Transverse colon (tissue), 4 donors: ENCODE measurements at regions not wholly inside any gene's neighbourhood (a gene's known extent, or its start where the extent isn't known, plus 50 kb on each side); places are given as distances from the start of the nearest gene placed in this dataset.

ENCODE experiments used
- DNase-seq: peaks from one replicate; pipeline ENCODE4 v3.0.0-alpha.2; 2019
- H3K27ac ChIP-seq, 4 donors: fragments of 200-600 bp; sonication (generic); 2 replicates each; pipeline ENCODE4 v1.5.1; 2016 to 2018; ENCODE audit warnings: inconsistent platforms in 4 of 4
- H3K27me3 ChIP-seq: fragments of 200-600 bp; sonication (generic); 2 replicates; pipeline ENCODE4 v1.5.1; 2017; ENCODE audit warnings: inconsistent platforms
- H3K36me3 ChIP-seq, 4 donors: fragments of 200-600 bp; sonication (generic); 2 replicates each; pipeline ENCODE4 v1.5.1; 2017 to 2019; ENCODE audit warnings: inconsistent platforms in 4 of 4
- H3K4me1 ChIP-seq, 4 donors: fragments of 200-600 bp; sonication (generic); 2 replicates each; pipeline ENCODE4 v1.5.1; 2017 to 2020; ENCODE audit warnings: inconsistent platforms in 4 of 4
- H3K4me3 ChIP-seq, 4 donors: fragments of 200-600 bp; sonication (generic); 1 replicate in 1 of 4; 2 replicates in 3 of 4; pipeline versions ENCODE4 v1.5.1 to v1.6.1; 2017 to 2019; ENCODE audit warnings: inconsistent platforms in 4 of 4
- H3K9me3 ChIP-seq, 2 donors: fragments of 200-600 bp; sonication (generic); 2 replicates each; pipeline ENCODE4 v1.5.1; 2017 to 2019; ENCODE audit warnings: inconsistent platforms in 2 of 2
- CTCF ChIP-seq, 5 experiments: fragments of 200-600 bp in 3 of 5; fragments of 450-650 bp in 2 of 5; sonication (generic) in 3 of 5; IDR thresholded peaks; 1 replicate in 2 of 5; 2 replicates in 3 of 5; pipeline ENCODE4 v1.5.1; 2016 to 2017; ENCODE audit warnings: antibody characterized with exemption in 5 of 5, inconsistent platforms in 3 of 5, mild to moderate bottlenecking in 2 of 5, moderate library complexity in 1 of 5
- EP300 ChIP-seq: sonication (generic); formaldehyde crosslinking; IDR thresholded peaks from one replicate; pipeline ENCODE4 v1.6.1; 2017; ENCODE audit warnings: antibody characterized with exemption, low read depth
- POLR2A ChIP-seq: fragments of 450-650 bp; IDR thresholded peaks from one replicate; pipeline ENCODE4 v1.6.1; 2016; ENCODE audit warnings: antibody characterized with exemption, mild to moderate bottlenecking, moderate library complexity
- POLR2AphosphoS5 ChIP-seq, 3 donors: sonication (generic); formaldehyde crosslinking; IDR thresholded peaks; one replicate each; pipeline ENCODE4 v1.6.1; 2016; ENCODE audit warnings: antibody characterized with exemption in 3 of 3
- WGBS, 2 donors: methylation state at CpG; one replicate each; pipeline ENCODE4 v1.1.5; 2018; ENCODE audit warnings: low coverage in 1 of 2; 5-methylcytosine and 5-hydroxymethylcytosine counted together
- in situ Hi-C, 4 donors: fragments of 200-750 bp; cut with MboI; loops; one replicate each; pipeline versions ENCODE4 v1.15.0 to v1.15.1; 2017; ENCODE audit warnings: low sequenced_read_pairs in 3 of 4, low pct_ligation_motif_present in 1 of 4, low pct_unique_long_range_greater_than_20kb in 1 of 4
- intact Hi-C: fragments of 100-400 bp; cut with DNase I; formaldehyde crosslinking; loops from one replicate; pipeline ENCODE4 v1.15.1; 2023; ENCODE audit warnings: low total_unique reads

GRCh38 chr18:76055025-76055424 lies 440.0 kb downstream of the ZNF516 start:
- Histone ChIP-seq H3K4me3 (no peak overlapping the region), H3K36me3 (no peaks in the 10 kb centered on the region), H3K27me3 (no peaks in the 10 kb centered on the region), H3K27ac (no peak overlapping the region), H3K9me3 (no peaks in the 10 kb centered on the region), H3K4me1 (no peaks in the 10 kb centered on the region)
- 88 to 100% methylated on average over 2 to 9 of the region's 9 CpGs for WGBS, 2 donors
- no peak for TF ChIP-seq POLR2AphosphoS5 (IDR thresholded peaks at IDR 0.05)
- DNase-seq: no peak
- in situ Hi-C loops: loop anchor here in 1 of 4 donors (25.0 kb wide), 1 partner anchor 107 kb away; no protein-coding TSS in a partner anchor
- intact Hi-C loops: no loop called here

- intact Hi-C loops (no loop called here), in situ Hi-C loops (loop anchor here in 1 of 4 donors (25.0 kb wide), 1 partner anchor 108 kb away; no protein-coding TSS in a partner anchor)
- no peak for DNase-seq
- no peaks in the 10 kb centered on the region for H3K4me1 ChIP-seq
- no peak overlapping the region for H3K4me3 ChIP-seq
- no peaks in the 10 kb centered on the region for H3K27me3 ChIP-seq
- no peak overlapping the region for H3K27ac ChIP-seq
- no peaks in the 10 kb centered on the region for H3K9me3 ChIP-seq
- 70 to 78% methylated on average over 2 to 5 of the region's 5 CpGs for WGBS, 2 donors
- no peaks in the 10 kb centered on the region for H3K36me3 ChIP-seq
- TF ChIP-seq CTCF (IDR thresholded peaks at IDR 0.05): no peak
- TF ChIP-seq POLR2AphosphoS5 (IDR thresholded peaks at IDR 0.05): no peak
- TF ChIP-seq EP300: no peak
- TF ChIP-seq POLR2A: no peak
These were observed 440.9 kb downstream of the ZNF516 start for GRCh38 chr18:76054156-76054555.

- in situ Hi-C loops: loop anchor here in 1 of 4 donors (25.0 kb wide), 1 partner anchor 109 kb away; no protein-coding TSS in a partner anchor
- H3K36me3 ChIP-seq: no peaks in the 10 kb centered on the region
- H3K4me1 ChIP-seq: no peaks in the 10 kb centered on the region
- H3K9me3 ChIP-seq: no peaks in the 10 kb centered on the region
- no peaks in the 10 kb centered on the region for H3K27me3 ChIP-seq
- TF ChIP-seq POLR2AphosphoS5 (IDR thresholded peaks at IDR 0.05): no peak
- no peak for TF ChIP-seq CTCF (IDR thresholded peaks at IDR 0.05)
- TF ChIP-seq EP300: no peak
- TF ChIP-seq POLR2A: no peak
- intact Hi-C loops: no loop called here
- no peak for DNase-seq
- no peak overlapping the region for H3K27ac ChIP-seq
- 86 to 89% methylated on average over 4 to 8 of the region's 8 CpGs for WGBS, 2 donors
- no peak overlapping the region for H3K4me3 ChIP-seq
These were observed 441.5 kb downstream of the ZNF516 start for GRCh38 chr18:76053551-76053950.

GRCh38 chr18:76052227-76052595 lies 442.8 kb downstream of the ZNF516 start:
- H3K9me3 ChIP-seq: no peaks in the 10 kb centered on the region
- WGBS, 2 donors: 86% methylated on average over 9 of the region's 9 CpGs; no CpG with 5 or more reads in 1 of the 2 donors
- in situ Hi-C loops: loop anchor here in 1 of 4 donors (25.0 kb wide), 1 partner anchor 110 kb away; no protein-coding TSS in a partner anchor
- DNase-seq: no peak
- TF ChIP-seq EP300 (no peak), POLR2A (no peak), CTCF (IDR thresholded peaks at IDR 0.05) (no peak), POLR2AphosphoS5 (IDR thresholded peaks at IDR 0.05) (no peak)
- no peak overlapping the region for H3K4me3 ChIP-seq
- intact Hi-C loops: no loop called here
- H3K4me1 ChIP-seq: no peaks in the 10 kb centered on the region
- H3K36me3 ChIP-seq: no peaks in the 10 kb centered on the region
- no peak overlapping the region for H3K27ac ChIP-seq
- no peaks in the 10 kb centered on the region for H3K27me3 ChIP-seq
